Activated T-helper 17 cell treated with anti-CD3 and anti-CD28 coated beads, Interleukin-2, amount 50 U/mL, for 72 hours (primary cell): ENCODE measurements at regions not wholly inside any gene's neighbourhood (a gene's known extent, or its start where the extent isn't known, plus 50 kb on each side); places are given as distances from the start of the nearest gene placed in this dataset.
"Not testable (repeated sequence)": the region's sequence is repeated elsewhere in the genome, so short reads cannot be mapped to it uniquely, and the experiment has no call there.

Source experiments
- ATAC-seq: fragments of 150-1000 bp; cut with Tn5 transposase; replicated peaks from 2 replicates; pipeline ENCODE4 v1.10.0; 2021; ENCODE audit warnings: mild to moderate bottlenecking, moderate library complexity
- H3K27ac Mint-ChIP-seq: one replicate; pipeline ENCODE4 v1.8.0; 2022; ENCODE audit warnings: mixed read lengths
- H3K27me3 Mint-ChIP-seq: one replicate; pipeline ENCODE4 v1.8.0; 2022; ENCODE audit warnings: mixed read lengths
- H3K36me3 Mint-ChIP-seq: one replicate; pipeline ENCODE4 v1.8.0; 2022; ENCODE audit warnings: low read depth, mild to moderate bottlenecking, mixed read lengths
- H3K4me1 Mint-ChIP-seq: one replicate; pipeline ENCODE4 v1.8.0; 2022; ENCODE audit warnings: mixed read lengths
- H3K4me3 Mint-ChIP-seq: one replicate; pipeline ENCODE4 v1.8.0; 2022; ENCODE audit warnings: mild to moderate bottlenecking, mixed read lengths
- H3K9me3 Mint-ChIP-seq: one replicate; pipeline ENCODE4 v1.8.0; 2022; ENCODE audit warnings: mixed read lengths

DNA sequence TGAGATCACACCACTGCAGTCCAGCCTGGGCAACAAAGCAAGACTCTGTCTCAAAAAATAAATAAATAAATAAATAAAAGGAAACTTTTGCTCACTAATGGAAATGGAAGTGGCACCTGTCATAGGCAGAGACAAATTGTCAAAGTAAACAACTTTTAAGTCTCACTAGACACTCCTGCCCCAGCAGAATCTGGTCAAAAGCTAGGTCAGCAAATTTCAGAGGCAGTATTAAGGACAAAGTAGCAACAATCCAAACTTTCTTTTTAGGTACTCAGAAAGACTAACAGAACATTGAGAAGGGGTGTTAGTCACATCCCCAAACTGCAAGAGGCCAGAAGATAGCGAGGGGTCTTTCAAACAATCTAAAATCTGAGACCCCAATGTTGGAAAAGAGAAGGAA lies 101.4 kb upstream of the MSX2 start:
- no peak overlapping the region for H3K27ac Mint-ChIP-seq
- no peak overlapping the region for H3K4me3 Mint-ChIP-seq
- no peaks in the 10 kb centered on the region for H3K4me1 Mint-ChIP-seq
- no peaks in the 10 kb centered on the region for H3K9me3 Mint-ChIP-seq
- no peak for ATAC-seq
- H3K36me3 Mint-ChIP-seq, result no peaks in the 10 kb centered on the region
- peaks cover 13% of the 10 kb centered on the region for H3K27me3 Mint-ChIP-seq

DNA sequence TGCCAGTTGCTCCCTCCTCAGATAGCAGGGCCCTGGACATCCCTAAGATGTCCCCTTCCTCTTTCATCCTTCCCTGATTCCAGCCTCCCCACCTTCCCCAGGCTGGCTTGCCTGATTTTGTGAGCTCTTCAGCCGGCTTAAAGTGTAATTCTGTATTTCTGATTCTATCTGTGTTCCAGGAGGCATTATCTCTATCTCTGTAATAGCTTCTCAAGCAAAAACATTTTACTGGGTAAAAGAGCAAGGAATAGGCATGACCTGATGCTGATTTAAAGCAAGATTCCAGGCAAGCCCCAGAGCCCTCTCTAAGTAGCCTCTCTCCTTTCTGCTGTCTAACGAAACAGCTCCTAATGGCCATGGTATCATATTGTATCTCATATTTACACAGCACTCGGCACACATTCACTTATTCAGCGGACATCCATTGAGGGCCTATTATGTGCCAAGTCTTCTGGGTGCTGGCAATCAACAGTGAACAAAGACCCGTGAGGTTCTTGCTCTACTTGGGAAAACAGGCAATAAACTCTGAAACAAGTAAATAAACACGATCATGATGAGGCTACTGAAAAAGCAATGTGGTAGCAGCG lies 100.9 kb upstream of the MSX2 start:
- Mint-ChIP-seq H3K4me3 (no peak overlapping the region), H3K36me3 (no peaks in the 10 kb centered on the region), H3K4me1 (no peaks in the 10 kb centered on the region), H3K27me3 (peaks cover 13% of the 10 kb centered on the region), H3K9me3 (no peaks in the 10 kb centered on the region), H3K27ac (no peak overlapping the region)
- no peak for ATAC-seq

DNA sequence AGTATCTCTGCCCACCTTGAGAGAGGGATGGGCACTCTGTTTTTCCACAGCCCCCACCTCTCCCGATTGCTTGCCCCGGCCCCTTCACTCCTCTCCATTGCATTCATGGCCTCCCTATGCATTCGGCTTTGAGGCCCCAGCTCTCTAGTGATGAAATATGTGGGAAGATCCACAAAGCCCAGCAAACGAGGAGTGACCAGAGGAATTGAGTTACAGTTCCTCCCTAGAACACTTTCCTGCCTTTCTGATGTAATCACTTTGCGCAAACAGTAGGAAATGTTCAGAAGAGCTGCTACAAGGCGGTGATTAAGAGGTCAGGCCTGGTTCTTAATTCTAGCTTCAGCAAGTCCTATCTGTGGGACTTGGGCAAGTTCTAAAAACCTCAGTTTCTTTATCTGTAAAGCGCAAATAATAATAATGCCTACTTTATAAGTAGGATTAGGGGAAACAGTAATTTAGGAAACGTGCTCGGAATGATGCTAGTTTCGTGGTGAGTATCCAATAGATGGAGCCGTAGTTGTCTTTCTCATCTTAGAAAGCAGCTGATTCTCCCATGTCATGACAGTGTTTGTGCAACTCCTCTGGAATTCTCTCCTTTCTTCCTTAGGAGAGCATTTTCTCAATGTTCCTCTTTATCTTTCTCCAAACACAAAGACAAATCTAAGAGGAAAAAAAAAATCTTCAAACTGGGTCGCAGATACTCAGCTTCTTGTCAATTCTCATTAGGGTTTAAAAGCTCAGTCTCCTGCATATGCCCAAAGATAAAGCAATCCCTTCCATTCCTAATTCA lies 99.5 kb upstream of the MSX2 start:
- H3K9me3 Mint-ChIP-seq, result no peaks in the 10 kb centered on the region
- no peak overlapping the region for H3K27ac Mint-ChIP-seq
- no peak for ATAC-seq
- no peaks in the 10 kb centered on the region for H3K4me1 Mint-ChIP-seq
- H3K4me3 Mint-ChIP-seq, result no peak overlapping the region
- H3K36me3 Mint-ChIP-seq, result no peaks in the 10 kb centered on the region
- peaks cover 9% of the 10 kb centered on the region for H3K27me3 Mint-ChIP-seq

DNA sequence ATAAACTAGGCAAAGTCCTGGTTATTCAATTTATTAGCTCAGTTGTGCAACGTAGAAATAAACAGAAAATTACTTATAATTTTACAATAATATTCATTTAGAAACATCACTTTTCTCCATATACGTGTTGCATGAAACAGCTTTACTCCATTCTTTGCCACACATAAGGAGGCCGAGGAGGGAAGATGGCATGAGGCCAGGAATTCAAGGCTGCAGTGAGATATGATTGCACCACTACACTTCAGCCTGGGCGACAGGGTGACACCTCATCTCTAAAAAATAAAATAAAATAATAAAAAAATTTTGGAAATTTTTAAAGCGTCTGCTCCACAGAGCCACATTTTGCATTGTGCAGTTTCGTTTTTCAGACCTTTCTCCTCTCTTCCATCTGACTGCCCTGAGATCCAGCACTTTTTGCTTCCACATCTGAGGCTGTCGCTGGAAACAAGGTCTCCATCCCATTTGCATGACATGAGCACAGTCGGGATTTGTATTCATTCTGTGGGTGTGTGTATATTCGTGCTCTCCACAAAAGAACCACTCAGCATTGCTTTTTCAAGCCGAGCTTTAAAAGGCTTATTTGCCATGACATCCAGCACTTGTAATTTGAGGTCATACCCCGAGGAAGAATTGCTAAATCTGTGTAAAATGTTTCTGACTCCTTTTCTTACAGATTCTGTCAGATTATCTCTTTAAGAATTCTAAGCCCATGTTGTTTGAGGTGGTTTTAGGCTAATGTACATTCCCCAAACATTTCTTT lies 98.6 kb upstream of the MSX2 start:
- H3K9me3 Mint-ChIP-seq, result no peaks in the 10 kb centered on the region
- ATAC-seq, result no peak
- H3K4me1 Mint-ChIP-seq, result no peaks in the 10 kb centered on the region

DNA sequence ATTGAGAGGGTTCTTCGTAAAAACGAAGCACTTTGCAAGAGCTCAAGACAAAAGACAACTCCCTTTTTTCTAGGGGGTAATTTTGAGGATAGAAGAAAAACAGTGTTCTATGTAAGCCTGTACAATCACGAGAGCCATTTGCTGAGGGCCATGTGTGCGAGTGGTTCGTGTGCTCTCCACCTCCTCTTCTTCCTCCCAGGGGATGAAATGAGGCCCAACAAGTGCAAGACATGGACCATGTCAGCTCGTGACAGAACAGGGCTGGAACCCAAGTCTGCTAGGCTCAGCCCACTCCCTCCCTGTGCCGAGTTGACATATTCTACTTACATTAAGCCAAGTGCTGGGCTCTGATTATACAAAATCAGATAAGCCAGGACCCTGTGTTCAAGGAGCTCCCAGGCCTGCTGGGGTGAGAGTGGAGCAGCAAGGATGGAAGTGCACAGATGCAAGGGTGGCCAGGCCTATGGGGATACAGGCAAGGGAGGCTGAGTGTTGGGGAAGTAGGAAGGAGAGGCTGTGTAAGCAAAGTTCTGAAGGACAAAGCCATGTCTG lies 97.9 kb upstream of the MSX2 start:
- Mint-ChIP-seq H3K9me3 (no peaks in the 10 kb centered on the region), H3K4me1 (no peaks in the 10 kb centered on the region), H3K27me3 (no peaks in the 10 kb centered on the region), H3K36me3 (no peaks in the 10 kb centered on the region), H3K27ac (no peak overlapping the region), H3K4me3 (no peak overlapping the region)
- no peak for ATAC-seq

More for the DNA sequence above, 98.6 kb upstream of the MSX2 start:
- Mint-ChIP-seq H3K4me3 (no peak overlapping the region), H3K36me3 (no peaks in the 10 kb centered on the region), H3K27me3 (peaks cover 5% of the 10 kb centered on the region), H3K27ac (no peak overlapping the region)

DNA sequence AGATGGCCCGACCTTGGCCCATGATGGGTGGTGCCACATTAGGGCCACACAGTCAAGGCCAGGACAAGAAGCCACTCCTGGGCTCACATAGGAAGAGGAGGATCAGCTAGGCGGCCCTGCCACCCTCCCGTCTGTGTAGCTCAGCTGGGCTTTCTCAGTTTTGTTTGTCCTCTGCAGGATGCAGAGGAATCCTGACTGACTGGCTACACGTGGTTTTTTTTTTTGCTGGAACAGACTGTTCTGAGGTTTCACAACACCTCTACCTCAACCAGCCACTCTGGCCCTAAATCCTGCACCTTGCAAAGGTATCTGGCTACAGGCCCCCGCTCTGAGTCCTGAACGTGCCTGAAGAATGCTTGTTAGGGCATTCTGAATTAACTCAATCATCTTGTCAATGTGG lies 88.3 kb upstream of the MSX2 start:
- H3K9me3 Mint-ChIP-seq, result no peaks in the 10 kb centered on the region
- H3K4me1 Mint-ChIP-seq, result no peaks in the 10 kb centered on the region
- H3K4me3 Mint-ChIP-seq, result no peak overlapping the region
- H3K27ac Mint-ChIP-seq, result no peak overlapping the region
- H3K36me3 Mint-ChIP-seq, result no peaks in the 10 kb centered on the region
- H3K27me3 Mint-ChIP-seq, result no peaks in the 10 kb centered on the region
- ATAC-seq, result no peak

DNA sequence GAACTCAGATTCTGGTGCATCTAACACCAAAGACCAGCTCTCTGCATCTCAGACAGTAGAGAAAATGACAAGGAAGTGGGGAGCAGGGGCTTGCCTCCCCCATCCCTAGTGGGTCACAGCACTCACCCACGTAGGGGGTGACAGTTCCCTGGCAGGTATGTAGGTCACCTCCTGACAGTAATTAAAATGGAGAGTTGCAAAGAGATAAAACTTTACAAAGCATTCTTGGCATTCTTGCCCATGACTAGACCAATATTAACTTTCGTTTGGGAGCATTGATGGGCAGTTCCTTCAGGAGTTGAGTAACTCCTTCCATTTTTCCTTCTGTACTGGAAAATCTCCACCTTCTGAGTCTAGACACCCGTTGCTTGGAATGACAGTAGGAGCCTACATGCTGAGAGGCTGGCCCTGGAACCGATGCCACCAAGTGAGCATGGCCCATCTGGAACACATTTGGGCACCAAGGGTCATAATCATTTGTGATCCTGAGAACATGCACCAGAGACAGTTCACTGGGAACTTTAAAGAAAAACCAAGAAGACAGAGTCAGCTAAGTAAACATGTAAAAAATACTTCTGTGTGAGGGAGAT lies 81.5 kb upstream of the MSX2 start:
- Mint-ChIP-seq H3K27me3 (no peaks in the 10 kb centered on the region), H3K27ac (no peak overlapping the region), H3K36me3 (no peaks in the 10 kb centered on the region), H3K9me3 (peaks cover 6% of the 10 kb centered on the region), H3K4me3 (no peak overlapping the region), H3K4me1 (no peaks in the 10 kb centered on the region)
- ATAC-seq, result no peak

DNA sequence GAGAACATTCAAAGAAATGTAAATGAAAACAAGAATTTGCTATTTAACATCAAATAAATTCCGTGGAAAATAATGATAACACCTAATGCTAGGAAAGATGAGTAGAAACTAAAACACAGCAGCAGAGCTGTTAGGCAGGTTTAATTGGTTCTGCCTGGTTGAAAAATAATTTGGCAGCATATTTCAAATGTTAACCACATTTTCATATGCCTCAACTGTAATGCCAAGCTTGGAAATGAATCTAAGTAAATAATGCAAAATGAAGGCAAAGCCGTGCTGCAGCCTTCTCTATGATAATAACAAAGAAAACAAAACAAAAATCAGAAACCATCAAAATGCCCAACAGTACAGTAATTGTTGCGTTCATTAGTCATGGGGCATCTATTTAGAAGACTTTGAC lies 79.9 kb upstream of the MSX2 start:
- H3K27ac Mint-ChIP-seq, result no peak overlapping the region
- no peak for ATAC-seq
- H3K4me1 Mint-ChIP-seq, result no peaks in the 10 kb centered on the region
- H3K4me3 Mint-ChIP-seq, result no peak overlapping the region
- H3K9me3 Mint-ChIP-seq, result peaks cover 6% of the 10 kb centered on the region
- H3K36me3 Mint-ChIP-seq, result no peaks in the 10 kb centered on the region
- H3K27me3 Mint-ChIP-seq, result no peaks in the 10 kb centered on the region

DNA sequence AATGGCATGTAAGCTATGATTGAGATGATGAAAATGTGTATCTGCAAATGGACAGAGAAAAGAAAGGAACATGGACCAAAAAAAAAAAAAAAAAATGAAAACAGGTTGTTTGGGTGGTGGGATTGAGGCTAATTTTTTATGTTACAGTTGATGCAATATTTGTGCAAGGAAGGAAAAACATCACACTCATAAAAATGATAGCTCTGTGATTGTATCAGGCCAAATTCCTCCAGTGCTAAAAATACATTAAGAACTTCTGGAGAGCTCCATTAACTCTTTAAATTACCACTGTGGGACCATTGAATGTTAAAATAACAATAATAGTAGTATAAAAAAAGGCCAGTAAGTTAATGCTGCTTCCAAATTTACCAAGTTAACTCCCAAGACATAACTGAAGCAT lies 79.5 kb upstream of the MSX2 start:
- Mint-ChIP-seq H3K27ac (no peak overlapping the region), H3K4me3 (no peak overlapping the region), H3K4me1 (no peaks in the 10 kb centered on the region), H3K9me3 (peaks cover 6% of the 10 kb centered on the region), H3K36me3 (no peaks in the 10 kb centered on the region), H3K27me3 (no peaks in the 10 kb centered on the region)
- ATAC-seq, result no peak

DNA sequence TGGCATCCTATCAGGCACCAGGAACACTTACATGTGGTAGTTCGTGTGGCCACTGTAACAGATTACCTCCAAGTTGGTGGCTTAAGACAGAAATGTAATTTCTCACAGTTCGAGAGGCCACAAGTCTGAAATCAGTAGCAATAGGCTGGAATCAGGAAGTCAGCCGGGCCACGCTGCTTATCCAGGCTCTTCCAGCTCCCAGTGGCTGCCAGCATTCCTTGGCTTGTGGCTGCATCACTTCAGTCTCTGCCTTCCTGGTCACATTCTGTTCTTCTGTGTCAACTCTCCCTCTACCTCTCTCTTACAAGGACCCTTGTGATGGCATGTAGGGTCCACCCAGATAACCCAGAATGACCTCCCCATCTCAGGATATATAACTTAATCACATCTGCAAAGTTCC lies 78.7 kb upstream of the MSX2 start:
- Mint-ChIP-seq H3K27me3 (no peaks in the 10 kb centered on the region), H3K4me3 (no peak overlapping the region), H3K27ac (no peak overlapping the region), H3K9me3 (peaks cover 6% of the 10 kb centered on the region), H3K4me1 (no peaks in the 10 kb centered on the region), H3K36me3 (no peaks in the 10 kb centered on the region)
- no peak for ATAC-seq

DNA sequence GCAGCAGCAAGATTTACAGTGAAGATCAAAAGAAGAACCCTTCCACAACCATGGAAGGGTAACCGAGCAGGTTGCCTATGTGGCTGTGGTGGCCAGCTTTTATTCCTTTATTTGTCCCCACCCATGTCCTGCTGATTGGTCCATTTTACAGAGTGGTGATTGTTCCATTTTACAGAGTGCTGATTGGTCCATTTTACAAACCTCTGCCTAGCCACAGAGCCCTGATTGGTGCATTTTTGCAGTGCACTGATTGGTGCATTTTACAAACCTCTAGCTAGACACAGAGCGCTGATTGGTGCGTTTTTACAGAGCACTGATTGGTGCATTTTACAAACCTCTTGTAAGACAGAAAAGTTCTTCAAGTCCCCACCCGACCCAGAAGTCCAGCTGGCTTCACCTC lies 75.8 kb upstream of the MSX2 start:
- H3K36me3 Mint-ChIP-seq, H3K4me3 Mint-ChIP-seq, H3K9me3 Mint-ChIP-seq, H3K27ac Mint-ChIP-seq, H3K27me3 Mint-ChIP-seq, H3K4me1 Mint-ChIP-seq, ATAC-seq: not testable (repeated sequence)

DNA sequence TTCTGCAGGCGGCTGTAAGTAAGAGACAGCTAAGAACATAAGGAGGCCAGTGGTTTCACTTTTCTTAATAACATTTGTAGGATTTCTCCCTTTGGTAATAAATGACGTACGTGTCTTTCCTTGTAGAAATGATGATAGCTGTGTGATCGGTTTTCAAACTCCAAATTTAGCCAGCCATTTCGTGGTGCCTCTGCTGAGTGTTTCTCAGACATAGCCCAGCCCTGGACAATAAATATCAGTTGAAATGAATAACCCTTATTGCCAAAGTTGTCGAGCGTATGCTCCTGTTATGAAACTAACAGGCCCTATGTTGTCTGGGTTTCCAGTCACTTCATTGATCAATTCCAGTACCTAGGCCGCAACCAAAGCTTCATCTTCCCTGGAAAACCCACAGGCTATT lies 75.0 kb upstream of the MSX2 start:
- Mint-ChIP-seq H3K36me3 (no peaks in the 10 kb centered on the region), H3K27ac (no peak overlapping the region), H3K27me3 (peaks cover 9% of the 10 kb centered on the region), H3K9me3 (peaks cover 6% of the 10 kb centered on the region), H3K4me1 (no peaks in the 10 kb centered on the region), H3K4me3 (no peak overlapping the region)
- no peak for ATAC-seq

DNA sequence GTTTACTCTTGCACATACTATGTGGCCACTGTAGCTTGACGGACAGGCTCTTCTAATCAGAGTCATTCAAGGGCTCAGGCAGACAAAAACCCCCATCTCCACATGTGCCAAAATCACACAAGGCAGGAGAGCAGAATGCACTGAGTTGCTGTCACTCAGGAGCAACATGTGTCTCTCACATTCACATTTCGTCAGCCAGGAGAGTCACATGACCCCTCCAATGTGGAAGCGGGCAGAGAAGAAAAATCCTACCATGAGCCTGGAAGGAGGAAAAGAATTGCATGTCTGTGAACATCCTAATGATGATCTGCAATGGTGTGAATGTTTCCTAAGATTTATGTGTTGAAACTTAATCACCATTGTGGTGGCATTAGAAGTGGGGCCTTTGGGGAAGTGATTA lies 69.9 kb upstream of the MSX2 start:
- Mint-ChIP-seq H3K27ac (no peak overlapping the region), H3K27me3 (peaks cover 9% of the 10 kb centered on the region), H3K36me3 (no peaks in the 10 kb centered on the region), H3K4me3 (no peak overlapping the region), H3K9me3 (no peaks in the 10 kb centered on the region), H3K4me1 (no peaks in the 10 kb centered on the region)
- ATAC-seq, result no peak

DNA sequence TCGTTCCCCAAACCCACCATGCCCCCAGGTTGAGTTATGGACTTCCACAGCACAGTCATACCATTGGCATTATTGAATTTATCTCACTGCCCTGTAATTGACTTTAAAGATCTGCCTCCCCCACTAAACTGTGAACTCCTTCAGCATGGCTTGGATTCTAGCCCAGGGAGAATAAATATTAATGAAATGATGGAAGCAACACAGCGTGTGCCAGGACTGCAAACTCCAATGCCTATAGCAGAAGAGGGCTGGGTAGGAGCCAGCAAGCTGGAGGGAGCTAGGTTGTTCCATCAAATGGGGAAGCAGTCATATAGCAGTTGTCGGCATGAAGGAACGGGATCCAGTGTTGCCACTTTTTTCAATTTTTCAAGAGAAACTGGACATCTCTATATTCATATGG lies 69.0 kb upstream of the MSX2 start:
- Mint-ChIP-seq H3K27ac (no peak overlapping the region), H3K36me3 (no peaks in the 10 kb centered on the region), H3K9me3 (no peaks in the 10 kb centered on the region), H3K4me1 (no peaks in the 10 kb centered on the region), H3K4me3 (no peak overlapping the region), H3K27me3 (peaks cover 9% of the 10 kb centered on the region)
- ATAC-seq, result no peak
